ENCODE measurements at regions not wholly inside any gene's neighbourhood (a gene's known extent, or its start where the extent isn't known, plus 50 kb on each side); places are given as distances from the start of the nearest gene placed in this dataset.

DNA sequence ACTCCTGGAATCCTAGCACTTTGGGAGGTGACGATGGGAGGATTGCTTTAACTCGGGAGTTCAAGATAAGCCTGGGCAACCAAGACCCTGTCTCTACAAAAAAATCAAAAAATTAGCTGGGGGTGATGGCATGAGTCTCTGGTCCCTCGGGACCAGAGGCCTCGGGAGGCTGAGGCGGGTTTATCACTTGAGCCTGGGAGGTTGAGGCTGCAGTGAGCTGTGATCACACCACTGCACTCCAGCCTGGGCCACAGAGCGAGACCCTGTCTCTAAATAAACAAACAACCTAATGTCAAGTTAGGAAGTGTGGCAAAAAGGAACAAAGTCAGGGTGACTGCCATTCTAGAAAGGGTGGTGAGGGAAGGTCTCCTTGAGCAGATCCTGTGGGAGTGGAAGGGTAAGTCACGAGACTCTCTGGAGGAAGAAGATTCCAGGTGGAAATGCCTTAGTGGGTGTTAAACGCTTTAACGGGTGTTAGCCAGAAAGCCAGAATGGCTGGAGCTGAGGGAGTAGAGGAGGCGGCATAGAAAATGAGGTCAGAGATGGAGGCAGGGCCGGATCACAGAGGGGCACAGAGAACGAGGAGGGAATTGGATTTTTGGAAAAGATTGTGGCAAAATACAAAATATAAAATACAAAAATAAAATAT, 62.2 kb upstream of the ATP5PO start:
- ATAC-seq (no peak), DNase-seq (no peak)
- Mint-ChIP-seq H3K36me3 (ENCODE audit: low read depth) (peaks cover 3% of the 10 kb centered on the region), H3K4me3 (no peak overlapping the region), H3K9me3 (no peaks in the 10 kb centered on the region), H3K27me3 (no peaks in the 10 kb centered on the region), H3K27ac (peak overlapping the region; percentile 99), H3K4me1 (ENCODE audit: low read depth) (peaks cover 67% of the 10 kb centered on the region)
- POLR2A ChIA-PET, result interaction anchor here (0.7 to 7.4 kb wide), 8 partner anchors 24 to 156 kb away, joined by 3 to 66 read pairs (median 4); partner anchors contain the start of genes MRPS6 and SLC5A3
- CTCF ChIA-PET, result interaction anchor here (3.0 to 4.4 kb wide), 2 partner anchors 29 to 54 kb away, joined by 17 to 24 read pairs; no protein-coding TSS in a partner anchor
- TF ChIP-seq, protein P1, sequence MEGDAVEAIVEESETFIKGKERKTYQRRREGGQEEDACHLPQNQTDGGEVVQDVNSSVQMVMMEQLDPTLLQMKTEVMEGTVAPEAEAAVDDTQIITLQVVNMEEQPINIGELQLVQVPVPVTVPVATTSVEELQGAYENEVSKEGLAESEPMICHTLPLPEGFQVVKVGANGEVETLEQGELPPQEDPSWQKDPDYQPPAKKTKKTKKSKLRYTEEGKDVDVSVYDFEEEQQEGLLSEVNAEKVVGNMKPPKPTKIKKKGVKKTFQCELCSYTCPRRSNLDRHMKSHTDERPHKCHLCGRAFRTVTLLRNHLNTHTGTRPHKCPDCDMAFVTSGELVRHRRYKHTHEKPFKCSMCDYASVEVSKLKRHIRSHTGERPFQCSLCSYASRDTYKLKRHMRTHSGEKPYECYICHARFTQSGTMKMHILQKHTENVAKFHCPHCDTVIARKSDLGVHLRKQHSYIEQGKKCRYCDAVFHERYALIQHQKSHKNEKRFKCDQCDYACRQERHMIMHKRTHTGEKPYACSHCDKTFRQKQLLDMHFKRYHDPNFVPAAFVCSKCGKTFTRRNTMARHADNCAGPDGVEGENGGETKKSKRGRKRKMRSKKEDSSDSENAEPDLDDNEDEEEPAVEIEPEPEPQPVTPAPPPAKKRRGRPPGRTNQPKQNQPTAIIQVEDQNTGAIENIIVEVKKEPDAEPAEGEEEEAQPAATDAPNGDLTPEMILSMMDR (IDR thresholded peaks at IDR 0.05), result no peak
- intact Hi-C loops (cut with micrococcal nuclease), result loop anchor here (2.0 to 5.0 kb wide), 4 partner anchors 29 to 99 kb away; no protein-coding TSS in a partner anchor

DNA sequence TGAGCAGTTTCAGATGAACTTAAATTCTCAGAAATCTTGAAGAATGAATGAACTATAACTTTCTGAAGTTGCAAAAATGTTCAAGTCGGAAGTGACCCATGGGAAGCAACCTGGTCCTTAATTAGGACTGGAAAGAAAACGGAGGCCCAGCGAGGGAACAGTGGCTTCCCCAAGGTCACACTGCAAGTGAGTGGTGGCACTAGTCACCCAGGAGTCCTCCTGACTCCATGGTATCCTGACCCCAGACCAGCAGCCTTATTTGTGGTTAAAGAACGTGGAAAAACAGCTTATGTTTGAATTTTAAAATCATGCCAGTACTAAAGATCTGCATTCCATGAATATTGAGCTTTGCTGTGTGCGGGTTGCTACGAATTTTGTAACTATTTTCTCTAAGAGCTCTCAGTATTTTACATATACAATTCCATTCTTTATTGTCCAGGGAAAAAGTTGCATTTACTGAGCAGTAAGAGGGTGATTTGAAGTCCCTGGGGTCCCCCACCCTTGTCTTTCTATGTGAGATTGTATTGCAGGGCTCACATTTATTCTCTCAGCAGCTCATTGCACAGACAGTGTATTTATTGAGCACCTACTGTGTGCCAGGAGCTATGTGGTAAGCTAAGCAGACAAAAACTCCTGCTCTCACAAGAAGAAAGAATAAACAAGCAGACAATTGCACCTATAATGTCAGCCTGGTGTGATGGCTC, 61.6 kb upstream of the ATP5PO start:
- TF ChIP-seq, protein P1 (IDR thresholded peaks at IDR 0.05), result no peak
- DNase-seq (no peak), ATAC-seq (no peak)
- Mint-ChIP-seq H3K4me1 (ENCODE audit: low read depth) (peaks cover 72% of the 10 kb centered on the region), H3K36me3 (ENCODE audit: low read depth) (peaks cover 3% of the 10 kb centered on the region), H3K27ac (peak overlapping the region; percentile 99), H3K9me3 (no peaks in the 10 kb centered on the region), H3K27me3 (no peaks in the 10 kb centered on the region), H3K4me3 (peak overlapping the region; percentile 70)
- CTCF ChIA-PET, result interaction anchor here (1.0 to 4.4 kb wide), 3 partner anchors 28 to 53 kb away, joined by 3 to 24 read pairs (median 17); no protein-coding TSS in a partner anchor
- POLR2A ChIA-PET, result interaction anchor here (0.6 to 7.4 kb wide), 11 partner anchors 23 to 156 kb away, joined by 3 to 66 read pairs (median 4); partner anchors contain the start of genes MRPS6 and SLC5A3
- intact Hi-C loops (cut with micrococcal nuclease), result loop anchor here (2.0 to 5.0 kb wide), 4 partner anchors 28 to 100 kb away; no protein-coding TSS in a partner anchor

DNA sequence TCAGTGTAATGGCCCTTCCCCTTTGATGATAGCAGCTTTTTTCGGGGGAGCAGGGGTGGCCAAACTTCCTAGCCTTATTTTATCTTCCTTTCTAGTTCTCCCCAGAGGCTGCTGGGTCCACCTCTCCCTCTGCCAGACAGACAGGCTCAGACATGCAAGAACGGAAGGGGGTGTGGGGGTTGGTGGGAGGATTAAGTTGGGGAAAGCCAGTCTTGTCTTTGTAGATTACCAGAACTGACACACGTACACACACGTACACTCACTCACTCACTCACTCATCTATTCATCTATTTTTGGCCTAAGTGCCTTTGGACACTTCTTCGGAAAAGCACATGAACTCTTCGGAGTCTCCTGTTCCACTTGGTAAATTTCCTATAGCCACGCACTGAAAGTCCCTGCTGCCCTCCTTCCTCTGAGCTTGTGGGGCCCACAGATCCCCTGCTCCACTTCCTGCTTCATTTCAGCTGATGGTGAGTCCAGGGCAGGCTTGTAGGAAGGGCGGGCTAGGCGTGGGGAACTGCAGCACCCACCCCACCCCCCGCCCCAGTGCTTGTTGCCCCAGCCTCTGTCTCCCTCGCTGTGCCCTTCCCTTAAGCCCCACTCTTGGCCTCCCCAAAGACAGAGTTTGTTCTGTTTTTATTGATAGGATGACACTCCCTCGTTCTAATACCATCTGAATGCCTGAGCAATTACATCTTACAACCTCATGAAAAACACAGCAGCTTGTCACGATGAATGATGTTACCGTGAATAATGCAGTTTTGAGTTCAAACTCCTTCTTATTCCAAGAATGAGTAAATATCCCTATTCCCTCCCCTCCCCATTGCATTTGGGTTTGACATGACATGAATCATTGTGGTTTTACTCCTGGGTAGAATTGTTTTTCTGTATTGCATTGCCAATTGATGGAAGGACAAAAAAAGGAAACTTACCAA, 60.7 kb upstream of the ATP5PO start:
- H3K36me3 Mint-ChIP-seq (ENCODE audit: low read depth), result peaks cover 9% of the 10 kb centered on the region
- TF ChIP-seq, protein P1 (IDR thresholded peaks at IDR 0.05), result no peak
- intact Hi-C loops (cut with micrococcal nuclease), result loop anchor here (2.0 to 5.0 kb wide), 4 partner anchors 28 to 101 kb away; no protein-coding TSS in a partner anchor
- DNase-seq (peak; percentile 78), ATAC-seq (peak; percentile 45)
- peak overlapping the region; percentile 70 for H3K4me3 Mint-ChIP-seq
- POLR2A ChIA-PET, result interaction anchor here (0.6 to 7.4 kb wide), 18 partner anchors 10 to 190 kb away, joined by 3 to 66 read pairs (median 4); partner anchors contain the start of genes MRPS6 and SLC5A3
- peak overlapping the region; percentile 99 for H3K27ac Mint-ChIP-seq
- no peaks in the 10 kb centered on the region for H3K9me3 Mint-ChIP-seq
- CTCF ChIA-PET, result interaction anchor here (0.7 to 4.4 kb wide), 6 partner anchors 27 to 372 kb away, joined by 3 to 24 read pairs (median 4); no protein-coding TSS in a partner anchor
- peaks cover 71% of the 10 kb centered on the region for H3K4me1 Mint-ChIP-seq (ENCODE audit: low read depth)
- no peaks in the 10 kb centered on the region for H3K27me3 Mint-ChIP-seq

DNA sequence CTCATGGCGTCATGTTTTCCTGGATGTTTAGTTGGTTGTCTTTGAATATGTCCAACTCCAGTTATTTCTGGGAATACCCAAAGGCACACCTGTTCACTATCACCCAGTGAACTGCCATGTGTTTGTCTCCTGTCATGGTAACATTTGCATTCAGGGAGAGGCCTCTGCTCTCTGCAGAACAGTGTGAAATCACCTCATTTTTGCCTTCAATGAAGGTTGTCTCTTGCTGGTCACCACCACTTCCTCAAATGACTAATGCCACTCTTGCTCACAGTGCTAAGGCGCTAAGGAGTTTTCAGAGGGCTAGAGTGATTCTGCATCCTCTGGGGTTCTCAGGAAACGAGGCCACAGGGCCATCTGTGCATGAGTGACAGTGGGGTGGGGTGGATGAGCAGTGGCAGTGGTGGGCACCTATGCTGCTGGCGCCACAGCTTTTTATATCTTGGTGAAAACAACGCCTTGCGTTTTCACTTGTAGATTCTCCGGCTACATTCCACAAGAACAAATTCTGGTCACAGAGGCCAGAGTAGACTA, 60.0 kb upstream of the ATP5PO start:
- Mint-ChIP-seq H3K4me1 (ENCODE audit: low read depth) (peaks cover 64% of the 10 kb centered on the region), H3K27me3 (no peaks in the 10 kb centered on the region), H3K4me3 (peak overlapping the region; percentile 70), H3K36me3 (ENCODE audit: low read depth) (peaks cover 13% of the 10 kb centered on the region), H3K9me3 (no peaks in the 10 kb centered on the region), H3K27ac (peak overlapping the region; percentile 99)
- peak; percentile 85 for ATAC-seq
- CTCF ChIA-PET, result interaction anchor here (0.7 to 4.4 kb wide), 6 partner anchors 24 to 373 kb away, joined by 3 to 24 read pairs (median 5); no protein-coding TSS in a partner anchor
- peak; percentile 87 for DNase-seq
- intact Hi-C loops (cut with micrococcal nuclease), result loop anchor here (2.0 to 5.0 kb wide), 4 partner anchors 27 to 102 kb away; no protein-coding TSS in a partner anchor
- POLR2A ChIA-PET, result interaction anchor here (0.6 to 7.4 kb wide), 15 partner anchors 9 to 191 kb away, joined by 3 to 66 read pairs (median 4); no protein-coding TSS in a partner anchor
- TF ChIP-seq, protein P1 (IDR thresholded peaks at IDR 0.05), result no peak
